Neural cell (in vitro differentiated cells): ENCODE measurements at regions not wholly inside any gene's neighbourhood (a gene's known extent, or its start where the extent isn't known, plus 50 kb on each side); places are given as distances from the start of the nearest gene placed in this dataset.
"Not testable (repeated sequence)": the region's sequence is repeated elsewhere in the genome, so short reads cannot be mapped to it uniquely, and the experiment has no call there.

Source experiments
- H2AFZ ChIP-seq: fragments of 200-600, 300-800 bp; sonication (generic), shearing (Covaris generic); 2 replicates; pipeline ENCODE4 v1.6.0; 2014; ENCODE audit warnings: low read depth, mild to moderate bottlenecking, antibody characterized with exemption, low read length, moderate library complexity
- H3F3A ChIP-seq: fragments of 200-600 bp; shearing (Covaris generic); 2 replicates; pipeline ENCODE4 v1.6.1; 2016; ENCODE audit warnings: mild to moderate bottlenecking, moderate library complexity, mixed read lengths, antibody characterized with exemption, low read length; ENCODE audit not compliant: insufficient read depth, poor library complexity, severe bottlenecking
- H3K27ac ChIP-seq: fragments of 200-600, 300-800 bp; sonication (generic), shearing (Covaris generic); 2 replicates; pipeline ENCODE4 v1.5.1; 2014; ENCODE audit warnings: mild to moderate bottlenecking, low read length, moderate library complexity
- H3K27me3 ChIP-seq: fragments of 300-800, 200-600 bp; sonication (generic), shearing (Covaris generic); 2 replicates; pipeline ENCODE4 v1.6.0; 2014; ENCODE audit warnings: mild to moderate bottlenecking, low read depth, low read length, moderate library complexity; ENCODE audit not compliant: insufficient read depth
- H3K36me3 ChIP-seq: fragments of 300-800, 200-600 bp; sonication (generic), shearing (Covaris generic); 2 replicates; pipeline ENCODE4 v1.5.1; 2014; ENCODE audit warnings: mild to moderate bottlenecking, antibody characterized with exemption, low read length, moderate library complexity; ENCODE audit not compliant: insufficient read depth
- H3K4me2 ChIP-seq: fragments of 300-800, 200-600 bp; sonication (generic), shearing (Covaris generic); 2 replicates; pipeline ENCODE4 v1.6.0; 2014; ENCODE audit warnings: mild to moderate bottlenecking, low read length
- H3K4me3 ChIP-seq: fragments of 300-800, 200-600 bp; sonication (generic), shearing (Covaris generic); 2 replicates; pipeline ENCODE4 v1.5.1; 2014; ENCODE audit warnings: mild to moderate bottlenecking, low read length, moderate library complexity
- H3K79me2 ChIP-seq: fragments of 200-600 bp; shearing (Covaris generic); replicated peaks from 2 replicates; pipeline ENCODE4 v1.6.0; 2014; ENCODE audit warnings: mild to moderate bottlenecking, low read length, moderate library complexity; ENCODE audit not compliant: insufficient read depth
- H3K9ac ChIP-seq: fragments of 300-800, 200-600 bp; sonication (generic), shearing (Covaris generic); 2 replicates; pipeline ENCODE4 v1.6.1; 2016; ENCODE audit warnings: mild to moderate bottlenecking, low read length, mixed read lengths
- H3K9me2 ChIP-seq: fragments of 200-600 bp; shearing (Covaris generic); 2 replicates; pipeline ENCODE4 v1.6.1; 2016; ENCODE audit warnings: mild to moderate bottlenecking, low read length, mixed read lengths; ENCODE audit not compliant: insufficient read depth
- H3K9me3 ChIP-seq: fragments of 200-600, 300-800 bp; sonication (generic), shearing (Covaris generic); 2 replicates; pipeline ENCODE4 v1.6.1; 2016; ENCODE audit warnings: mild to moderate bottlenecking, mixed run types, low read length, moderate library complexity, mixed read lengths
- H4K20me1 ChIP-seq: fragments of 200-600 bp; shearing (Covaris generic); 2 replicates; pipeline ENCODE4 v1.6.1; 2016; ENCODE audit warnings: mild to moderate bottlenecking, mixed run types; ENCODE audit not compliant: insufficient read depth
- CTCF ChIP-seq: fragments of 450-650 bp; IDR thresholded peaks from 2 replicates; pipeline ENCODE4 v1.5.1; 2014; ENCODE audit warnings: antibody characterized with exemption, mild to moderate bottlenecking, moderate library complexity; ENCODE audit not compliant: poor library complexity, severe bottlenecking
- EP300 ChIP-seq: fragments of 450-650 bp; conservative IDR thresholded peaks from 2 replicates; pipeline ENCODE4 v1.6.1; 2014; ENCODE audit warnings: antibody characterized with exemption, mild to moderate bottlenecking, moderate library complexity; ENCODE audit not compliant: poor library complexity, severe bottlenecking
- EZH2 ChIP-seq: fragments of 200-600, 300-800 bp; shearing (Covaris generic), sonication (generic); IDR thresholded peaks from 2 replicates; pipeline ENCODE4 v1.6.1; 2014; ENCODE audit warnings: antibody characterized with exemption, low read length, borderline replicate concordance, mild to moderate bottlenecking; ENCODE audit not compliant: insufficient read depth, poor library complexity, severe bottlenecking
- MXI1 ChIP-seq: fragments of 450-650 bp; conservative IDR thresholded peaks from 2 replicates; pipeline ENCODE4 v1.6.1; 2014; ENCODE audit warnings: antibody characterized with exemption, mild to moderate bottlenecking; ENCODE audit not compliant: poor library complexity, severe bottlenecking
- POLR2AphosphoS5 ChIP-seq: IDR thresholded peaks from 2 replicates; pipeline ENCODE4 v1.6.1; 2012
- RAD21 ChIP-seq: fragments of 450-650 bp; conservative IDR thresholded peaks from 2 replicates; pipeline ENCODE4 v1.6.1; 2014; ENCODE audit warnings: antibody characterized with exemption, mild to moderate bottlenecking, moderate library complexity
- REST ChIP-seq: IDR thresholded peaks from 2 replicates; pipeline ENCODE4 v1.6.1; 2012; ENCODE audit warnings: borderline replicate concordance
- SMC3 ChIP-seq: fragments of 450-650 bp; conservative IDR thresholded peaks from 2 replicates; pipeline ENCODE4 v1.6.1; 2014; ENCODE audit warnings: antibody characterized with exemption, mild to moderate bottlenecking, moderate library complexity; ENCODE audit not compliant: poor library complexity
- TAF1 ChIP-seq: IDR thresholded peaks from 2 replicates; pipeline ENCODE4 v1.6.1; 2012; ENCODE audit warnings: low read depth

DNA sequence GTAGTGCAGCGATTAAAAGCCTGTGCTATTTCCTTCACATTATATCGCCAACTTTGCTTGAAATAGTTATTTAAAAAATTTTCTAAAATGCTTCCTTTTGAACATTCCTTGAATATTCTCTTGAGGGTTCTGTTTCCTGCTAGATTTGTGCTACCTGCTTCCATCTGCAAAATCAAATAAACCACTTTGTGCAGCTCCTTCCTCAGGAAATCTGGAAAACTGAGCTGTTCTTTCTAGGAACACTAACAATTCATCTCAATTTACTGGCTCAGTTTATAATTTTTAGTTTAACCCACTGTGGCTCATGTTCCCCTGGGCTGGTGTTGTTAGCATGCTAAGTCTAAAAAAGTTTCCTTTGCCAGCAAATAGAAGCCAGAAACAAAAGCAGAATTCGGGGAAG lies 88.1 kb upstream of the LCORL start:
- Histone ChIP-seq H4K20me1 (no peaks in the 10 kb centered on the region), H3K9me3 (no peaks in the 10 kb centered on the region), H3K4me2 (no peak overlapping the region), H2AFZ (no peak overlapping the region), H3K9me2 (no peaks in the 10 kb centered on the region), H3K36me3 (no peaks in the 10 kb centered on the region), H3K27ac (no peak overlapping the region), H3F3A (no peaks in the 10 kb centered on the region), H3K9ac (no peak overlapping the region), H3K4me3 (no peak overlapping the region), H3K27me3 (no peaks in the 10 kb centered on the region), H3K79me2 (no peaks in the 10 kb centered on the region)
- TF ChIP-seq CTCF (no peak), EZH2 (no peak), SMC3 (no peak), POLR2AphosphoS5 (no peak), TAF1 (no peak), MXI1 (no peak), RAD21 (no peak), REST (no peak), EP300 (no peak)

GRCh38 chr4:18107848-18108528 lies 86.4 kb upstream of the LCORL start:
- H3K79me2 ChIP-seq, H3K36me3 ChIP-seq, H3K9ac ChIP-seq, H3F3A ChIP-seq, H2AFZ ChIP-seq, H3K4me2 ChIP-seq, H4K20me1 ChIP-seq, H3K4me3 ChIP-seq, H3K9me3 ChIP-seq, H3K27me3 ChIP-seq, H3K27ac ChIP-seq, H3K9me2 ChIP-seq: not testable (repeated sequence)

- Histone ChIP-seq H3K79me2 (no peaks in the 10 kb centered on the region), H3K27ac (no peak overlapping the region), H3K9me3 (no peaks in the 10 kb centered on the region), H3K9me2 (no peaks in the 10 kb centered on the region), H2AFZ (no peak overlapping the region), H3K4me3 (no peak overlapping the region), H3K36me3 (no peaks in the 10 kb centered on the region), H3K4me2 (no peak overlapping the region), H3F3A (no peaks in the 10 kb centered on the region), H3K9ac (no peak overlapping the region), H4K20me1 (no peaks in the 10 kb centered on the region), H3K27me3 (no peaks in the 10 kb centered on the region)
- TF ChIP-seq POLR2AphosphoS5 (no peak), EZH2 (no peak), TAF1 (no peak), RAD21 (no peak), EP300 (no peak), SMC3 (no peak), MXI1 (no peak), CTCF (no peak), REST (no peak)
Measured at GRCh38 chr4:18106620-18107019, 85.1 kb upstream of the LCORL start.
